Stomach (tissue), 8 donors: ENCODE measurements at regions not wholly inside any gene's neighbourhood (a gene's known extent, or its start where the extent isn't known, plus 50 kb on each side); places are given as distances from the start of the nearest gene placed in this dataset.

Experiments used
- DNase-seq, 2 donors: peaks; one replicate each; pipeline versions ENCODE4 v3.0.0 to v3.0.0-alpha.2; 2013 to 2019
- H3K27ac ChIP-seq, 5 donors: fragments of 200-600 bp in 4 of 5; sonication (generic) in 4 of 5; one replicate each; pipeline ENCODE4 v1.5.1; 2013 to 2019; ENCODE audit warnings: mild to moderate bottlenecking in 1 of 5, moderate library complexity in 1 of 5
- H3K27me3 ChIP-seq, 3 donors: fragments of 200-600 bp; sonication (generic); one replicate each; pipeline ENCODE4 v1.5.1; 2017 to 2019; ENCODE audit warnings: mixed run types in 1 of 3
- H3K36me3 ChIP-seq, 4 donors: fragments of 200-600 bp; sonication (generic); 1 replicate in 3 of 4; 2 replicates in 1 of 4; pipeline ENCODE4 v1.5.1; 2016 to 2019
- H3K4me1 ChIP-seq, 4 donors: fragments of 200-600 bp; sonication (generic); one replicate each; pipeline ENCODE4 v1.5.1; 2016 to 2019
- H3K4me3 ChIP-seq, 4 donors: fragments of 200-600 bp; sonication (generic) in 3 of 4; one replicate each; pipeline ENCODE4 v1.5.1; 2016 to 2019; ENCODE audit warnings: mild to moderate bottlenecking in 1 of 4
- H3K9me3 ChIP-seq, 4 donors: fragments of 200-600 bp; sonication (generic); one replicate each; pipeline ENCODE4 v1.5.1; 2016 to 2019
- EP300 ChIP-seq: sonication (generic); formaldehyde crosslinking; IDR thresholded peaks from one replicate; pipeline ENCODE4 v1.6.1; 2017; ENCODE audit warnings: antibody characterized with exemption
- POLR2A ChIP-seq, 4 donors: fragments of 450-650 bp; IDR thresholded peaks; one replicate each; pipeline ENCODE4 v1.6.1; 2016; ENCODE audit warnings: antibody characterized with exemption in 4 of 4, control low read depth in 2 of 4, mild to moderate bottlenecking in 1 of 4, moderate library complexity in 1 of 4
- POLR2AphosphoS5 ChIP-seq, 3 donors: sonication (generic); formaldehyde crosslinking; IDR thresholded peaks; one replicate each; pipeline ENCODE4 v1.6.1; 2016; ENCODE audit warnings: antibody characterized with exemption in 3 of 3
- WGBS, 5 donors: extraction: QIAGEN DNeasy Blood & Tissue Kit in 3 of 5; methylation state at CpG; one replicate each; pipeline versions ENCODE4 v1.1.5 to v1.1.7; 2013 to 2018; 5-methylcytosine and 5-hydroxymethylcytosine counted together
- intact Hi-C: fragments of 100-400 bp; cut with DNase I; formaldehyde crosslinking; loops from one replicate; pipeline ENCODE4 v1.15.1; 2023; ENCODE audit warnings: low total_unique reads
- TF ChIP-seq, protein P1 (sequence below), 7 experiments: fragments of 450-650 bp in 4 of 7; fragments of 200-600 bp in 3 of 7; sonication (generic) in 3 of 7; IDR thresholded peaks; one replicate each; pipeline ENCODE4 v1.5.1; 2016 to 2019; ENCODE audit warnings: antibody characterized with exemption in 7 of 7, control low read depth in 2 of 7, mild to moderate bottlenecking in 1 of 7
- donor health status: healthy with polysubstance abuse.
- donor health status: Bipolar disorder and iron deficiency.
- donor health status: healthy.

GRCh38 chr13:65088906-65089305 is 2141.2 kb downstream of the PCDH9 start:
- Histone ChIP-seq H3K27ac (no peak overlapping the region), H3K27me3 (no peaks in the 10 kb centered on the region), H3K36me3 (no peaks in the 10 kb centered on the region), H3K4me1 (no peaks in the 10 kb centered on the region), H3K4me3 (no peak overlapping the region), H3K9me3 (peaks cover 0 to 5% (median 0%) of the 10 kb centered on the region in 4 donors)
- intact Hi-C loops, result no loop called here
- TF ChIP-seq POLR2AphosphoS5 (IDR thresholded peaks at IDR 0.05) (no peak), POLR2A (IDR thresholded peaks at IDR 0.05) (no peak), EP300 (no peak)
- TF ChIP-seq, protein P1, sequence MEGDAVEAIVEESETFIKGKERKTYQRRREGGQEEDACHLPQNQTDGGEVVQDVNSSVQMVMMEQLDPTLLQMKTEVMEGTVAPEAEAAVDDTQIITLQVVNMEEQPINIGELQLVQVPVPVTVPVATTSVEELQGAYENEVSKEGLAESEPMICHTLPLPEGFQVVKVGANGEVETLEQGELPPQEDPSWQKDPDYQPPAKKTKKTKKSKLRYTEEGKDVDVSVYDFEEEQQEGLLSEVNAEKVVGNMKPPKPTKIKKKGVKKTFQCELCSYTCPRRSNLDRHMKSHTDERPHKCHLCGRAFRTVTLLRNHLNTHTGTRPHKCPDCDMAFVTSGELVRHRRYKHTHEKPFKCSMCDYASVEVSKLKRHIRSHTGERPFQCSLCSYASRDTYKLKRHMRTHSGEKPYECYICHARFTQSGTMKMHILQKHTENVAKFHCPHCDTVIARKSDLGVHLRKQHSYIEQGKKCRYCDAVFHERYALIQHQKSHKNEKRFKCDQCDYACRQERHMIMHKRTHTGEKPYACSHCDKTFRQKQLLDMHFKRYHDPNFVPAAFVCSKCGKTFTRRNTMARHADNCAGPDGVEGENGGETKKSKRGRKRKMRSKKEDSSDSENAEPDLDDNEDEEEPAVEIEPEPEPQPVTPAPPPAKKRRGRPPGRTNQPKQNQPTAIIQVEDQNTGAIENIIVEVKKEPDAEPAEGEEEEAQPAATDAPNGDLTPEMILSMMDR (IDR thresholded peaks at IDR 0.05), result no peak
- no peak for DNase-seq

DNA sequence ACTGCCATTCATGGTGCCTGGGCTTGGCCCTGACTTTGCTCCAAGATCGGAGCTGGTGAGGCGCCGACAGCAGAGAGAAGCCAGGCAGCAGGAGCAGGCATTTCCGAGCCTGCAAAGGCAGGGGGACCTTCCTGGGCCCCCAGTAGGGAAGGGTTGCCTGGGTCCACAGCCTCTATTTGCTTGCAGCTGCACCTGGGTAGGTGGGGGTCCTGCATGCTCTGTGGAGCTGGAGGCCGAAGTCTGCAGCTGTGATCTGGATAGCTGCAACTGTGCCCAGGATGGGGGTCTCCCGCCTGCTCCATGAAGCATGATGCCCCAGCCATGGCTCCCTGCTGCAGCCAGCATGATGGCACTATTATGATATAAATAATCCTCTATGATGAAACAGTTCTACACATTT is 2144.2 kb downstream of the PCDH9 start:
- WGBS, 5 donors, result 85 to 100% (median 94%) methylated on average over 2 to 6 of the region's 6 CpGs
- intact Hi-C loops, result no loop called here
- TF ChIP-seq EP300 (no peak), POLR2A (IDR thresholded peaks at IDR 0.05) (no peak), POLR2AphosphoS5 (IDR thresholded peaks at IDR 0.05) (no peak)
- TF ChIP-seq, protein P1 (IDR thresholded peaks at IDR 0.05), result no peak

DNA sequence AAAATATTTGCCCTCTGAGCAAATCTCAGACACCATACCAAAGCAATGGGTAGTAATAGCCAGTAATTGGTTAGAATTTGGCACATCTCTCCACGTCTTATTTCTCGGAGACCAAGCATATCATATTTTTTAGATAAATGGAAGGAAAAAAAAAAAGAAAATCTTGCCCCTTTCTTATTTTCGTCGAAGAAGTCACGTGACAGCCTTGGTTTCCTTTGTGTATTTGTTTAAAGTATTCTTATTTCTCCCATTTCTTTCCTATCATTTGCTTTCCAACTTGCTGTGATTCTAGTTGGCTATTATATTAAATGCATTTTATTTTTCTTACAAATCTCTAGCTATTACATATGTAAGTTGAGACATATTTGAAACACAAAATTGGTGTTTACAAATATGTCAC is 2155.9 kb downstream of the PCDH9 start:
- DNase-seq, result no peak
- H3K9me3 ChIP-seq, result no peaks in the 10 kb centered on the region
- intact Hi-C loops, result no loop called here
- H3K36me3 ChIP-seq, result no peaks in the 10 kb centered on the region
- no peak overlapping the region for H3K4me3 ChIP-seq
- no peaks in the 10 kb centered on the region for H3K27me3 ChIP-seq
- WGBS, 5 donors, result 62 to 78% (median 63%) methylated on average over 5 of the region's 5 CpGs
- no peak overlapping the region for H3K27ac ChIP-seq
- H3K4me1 ChIP-seq, result no peaks in the 10 kb centered on the region
- TF ChIP-seq EP300, result no peak
- no peak for TF ChIP-seq POLR2A (IDR thresholded peaks at IDR 0.05)
- no peak for TF ChIP-seq POLR2AphosphoS5 (IDR thresholded peaks at IDR 0.05)
- TF ChIP-seq, protein P1 (IDR thresholded peaks at IDR 0.05), result no peak

More for the DNA sequence above, 2144.2 kb downstream of the PCDH9 start:
- DNase-seq, result no peak
- Histone ChIP-seq H3K9me3 (peaks cover 0 to 5% (median 0%) of the 10 kb centered on the region in 4 donors), H3K4me3 (no peak overlapping the region), H3K27me3 (no peaks in the 10 kb centered on the region), H3K4me1 (no peaks in the 10 kb centered on the region), H3K36me3 (no peaks in the 10 kb centered on the region), H3K27ac (no peak overlapping the region)

DNA sequence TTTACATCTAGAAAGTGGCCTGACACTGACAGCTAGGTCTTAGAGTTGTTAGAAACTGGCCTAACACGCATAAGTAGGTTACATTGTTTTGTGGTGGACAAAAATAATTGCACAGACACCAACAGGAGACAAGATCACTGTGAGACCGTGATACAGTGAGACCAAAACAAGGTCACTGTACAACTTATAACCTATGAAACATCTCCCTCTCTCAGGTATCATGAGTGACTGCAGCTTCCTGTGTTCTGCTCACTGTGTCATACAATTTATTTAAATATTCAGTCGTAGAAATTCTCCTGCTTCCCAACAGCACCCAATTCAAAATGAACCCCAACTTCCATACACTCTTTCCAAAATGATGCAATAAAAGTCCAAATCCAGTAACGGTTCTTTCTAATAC is 2165.2 kb downstream of the PCDH9 start:
- H3K27ac ChIP-seq, result no peak overlapping the region
- H3K4me3 ChIP-seq, result no peak overlapping the region
- H3K9me3 ChIP-seq, result no peaks in the 10 kb centered on the region
- intact Hi-C loops, result no loop called here
- TF ChIP-seq, protein P1 (IDR thresholded peaks at IDR 0.05), result no peak
- no peak for TF ChIP-seq POLR2AphosphoS5 (IDR thresholded peaks at IDR 0.05)
- no peak for TF ChIP-seq EP300
- no peak for TF ChIP-seq POLR2A (IDR thresholded peaks at IDR 0.05)
- 61 to 83% (median 68%) methylated on average over 4 of the region's 4 CpGs for WGBS, 5 donors
- DNase-seq, result no peak
- H3K4me1 ChIP-seq, result no peaks in the 10 kb centered on the region
- H3K36me3 ChIP-seq, result no peaks in the 10 kb centered on the region
- H3K27me3 ChIP-seq, result no peaks in the 10 kb centered on the region
